Stimulated activated CD4-positive, alpha-beta T cell treated with anti-CD3 and anti-CD28 coated beads, Interleukin-12 subunit alpha, Interleukin-12 subunit beta, amount 100 ng/mL, for 24 hours (primary cell): ENCODE measurements at regions not wholly inside any gene's neighbourhood (a gene's known extent, or its start where the extent isn't known, plus 50 kb on each side); places are given as distances from the start of the nearest gene placed in this dataset.
"Not testable (repeated sequence)": the region's sequence is repeated elsewhere in the genome, so short reads cannot be mapped to it uniquely, and the experiment has no call there.

Experiments
- DNase-seq, 2 experiments: peaks; one replicate each; pipeline ENCODE4 v3.0.0-alpha.2; 2020; ENCODE audit warnings: low read depth in 2 of 2

- DNase-seq, result no peak
Measured at GRCh38 chr14:34177466-34177865, 226.6 kb upstream of the EGLN3 start.

DNA sequence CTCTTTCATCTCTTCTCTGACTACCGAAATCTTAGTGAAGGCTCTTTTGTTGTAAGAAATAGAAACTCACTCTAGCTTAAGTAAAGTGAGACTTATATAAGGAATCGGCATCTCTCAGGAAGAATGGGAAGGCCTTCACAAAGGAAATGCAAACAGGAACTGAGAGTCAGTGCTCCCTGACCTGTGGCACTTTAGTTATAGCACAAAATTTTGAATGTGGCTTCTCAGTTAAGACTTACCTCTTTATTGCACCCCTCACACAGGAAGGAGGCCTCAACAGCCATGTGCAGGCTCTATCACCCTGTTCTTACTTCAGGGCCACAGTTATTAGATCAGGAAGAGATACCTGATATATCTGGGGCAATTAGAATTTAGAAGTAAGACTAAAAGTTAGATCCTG lies 224.7 kb upstream of the EGLN3 start:
- DNase-seq, result no peak

- no peak for DNase-seq
Measured at GRCh38 chr14:34174973-34175372, 224.1 kb upstream of the EGLN3 start.

GRCh38 chr14:34173916-34174315 lies 223.0 kb upstream of the EGLN3 start:
- no peak for DNase-seq

GRCh38 chr14:34172550-34173368 lies 221.9 kb upstream of the EGLN3 start:
- DNase-seq, result no peak

- no peak for DNase-seq
Measured at GRCh38 chr14:34172173-34172451, 221.2 kb upstream of the EGLN3 start.

GRCh38 chr14:34171431-34172172 lies 220.7 kb upstream of the EGLN3 start:
- DNase-seq, result no peak

DNA sequence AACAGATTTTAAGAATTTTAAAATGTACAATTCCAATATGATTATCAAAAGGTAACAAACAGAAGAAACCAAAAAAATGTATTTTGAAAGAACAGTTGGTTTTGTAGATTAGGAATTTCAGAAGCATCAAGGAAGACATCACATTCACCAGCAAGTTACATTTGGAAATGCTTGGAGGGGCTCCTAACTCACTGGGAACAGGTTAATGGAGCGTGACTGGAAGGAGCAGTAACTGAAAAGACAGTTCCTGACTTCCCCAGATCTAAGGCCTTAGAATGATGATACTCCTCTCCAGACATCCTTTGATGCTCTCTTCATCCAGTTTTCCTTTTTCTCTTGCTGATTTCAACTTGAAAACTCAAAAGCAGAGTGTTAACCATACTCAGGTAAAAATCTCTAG lies 220.0 kb upstream of the EGLN3 start:
- DNase-seq, result no peak

DNA sequence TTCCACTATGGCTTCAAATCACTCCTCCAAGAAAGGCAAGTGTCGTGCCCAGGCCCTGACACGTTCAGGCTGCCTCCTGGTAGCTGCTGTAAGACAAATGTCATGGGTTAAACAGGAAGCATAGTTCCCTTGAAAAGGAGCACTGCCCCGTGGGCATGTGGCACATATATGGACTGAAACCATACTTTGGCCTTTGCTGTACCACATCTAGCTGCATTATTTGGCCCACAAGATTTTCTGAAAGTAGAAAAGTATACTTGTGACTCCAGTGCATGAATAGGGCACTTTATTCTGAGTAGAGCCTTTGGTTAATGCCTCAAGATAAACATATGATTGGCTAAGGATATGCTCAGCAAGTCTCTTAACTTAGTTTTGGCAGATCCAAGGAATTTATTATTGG lies 218.7 kb upstream of the EGLN3 start:
- no peak for DNase-seq

GRCh38 chr14:34168656-34169055 lies 217.8 kb upstream of the EGLN3 start:
- DNase-seq, result no peak

DNA sequence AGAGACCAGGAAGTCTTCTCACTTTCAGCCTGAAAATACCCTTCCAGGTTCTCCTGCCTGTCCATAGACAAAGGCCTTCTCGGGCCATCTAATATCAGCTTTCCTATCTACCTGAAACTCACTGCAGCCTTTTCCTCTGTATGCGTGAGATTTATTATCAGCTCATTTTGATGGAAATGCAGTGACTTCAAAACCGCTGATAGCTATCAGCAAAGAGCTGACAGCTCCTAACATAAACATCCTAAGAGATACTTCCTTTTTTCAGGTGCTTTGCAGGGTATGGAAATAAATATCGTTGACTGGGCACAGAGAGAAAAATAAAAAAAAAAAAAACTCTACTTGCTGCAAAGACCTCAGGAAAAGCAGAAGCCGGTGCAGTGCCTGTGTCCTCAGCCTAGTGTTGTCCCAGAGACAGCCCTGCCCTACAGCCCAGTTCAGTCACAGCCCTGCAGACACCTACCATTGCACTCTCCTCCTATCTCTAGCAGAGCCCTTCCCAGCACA lies 215.0 kb upstream of the EGLN3 start:
- DNase-seq, result no peak

- DNase-seq, result no peak
Measured at GRCh38 chr14:34164162-34164864, 213.4 kb upstream of the EGLN3 start.

- no peak for DNase-seq
Measured at GRCh38 chr14:34161351-34162082, 210.6 kb upstream of the EGLN3 start.

- no peak for DNase-seq
Measured at GRCh38 chr14:34160619-34161018, 209.7 kb upstream of the EGLN3 start.

DNA sequence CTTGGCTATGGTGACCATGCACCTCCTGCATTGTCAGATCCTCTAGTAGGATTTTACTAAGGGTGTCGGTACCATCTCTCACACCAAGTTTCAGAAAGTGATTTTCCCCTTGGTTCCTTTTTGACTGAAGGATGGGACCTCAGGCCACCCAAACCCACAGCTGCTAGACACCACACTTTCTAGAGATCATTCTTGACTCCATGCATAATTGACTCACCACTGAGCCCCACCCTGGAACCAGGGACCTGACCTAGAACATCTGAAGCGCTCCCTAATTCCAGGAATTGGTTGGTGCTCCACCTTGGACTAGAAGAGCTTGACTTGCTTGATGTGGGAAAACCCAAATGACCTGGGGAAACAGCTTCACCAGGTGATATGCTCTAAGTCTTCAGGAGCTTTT lies 206.8 kb upstream of the EGLN3 start:
- DNase-seq, result no peak

DNA sequence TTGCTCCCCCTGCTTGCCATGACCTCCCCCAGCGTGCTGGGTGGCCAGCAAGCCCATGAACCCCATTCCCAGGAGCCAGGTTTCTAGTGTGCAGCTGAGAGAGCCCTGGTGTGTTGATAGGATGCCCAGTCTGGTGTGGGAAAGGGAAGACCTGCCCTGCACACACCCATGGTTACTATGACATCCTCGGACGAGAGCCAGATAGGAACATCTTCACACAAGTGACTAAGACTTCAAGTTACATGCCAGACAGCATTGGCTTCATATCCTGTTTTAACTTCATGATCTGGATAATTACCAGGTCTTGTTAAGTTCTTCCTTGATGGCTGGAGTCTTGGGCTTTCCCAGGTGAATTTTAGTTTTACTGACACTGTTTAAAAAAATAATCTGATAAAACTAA lies 196.6 kb upstream of the EGLN3 start:
- no peak for DNase-seq

- DNase-seq, result not testable (repeated sequence)
Measured at GRCh38 chr14:34140127-34140526, 189.3 kb upstream of the EGLN3 start.

DNA sequence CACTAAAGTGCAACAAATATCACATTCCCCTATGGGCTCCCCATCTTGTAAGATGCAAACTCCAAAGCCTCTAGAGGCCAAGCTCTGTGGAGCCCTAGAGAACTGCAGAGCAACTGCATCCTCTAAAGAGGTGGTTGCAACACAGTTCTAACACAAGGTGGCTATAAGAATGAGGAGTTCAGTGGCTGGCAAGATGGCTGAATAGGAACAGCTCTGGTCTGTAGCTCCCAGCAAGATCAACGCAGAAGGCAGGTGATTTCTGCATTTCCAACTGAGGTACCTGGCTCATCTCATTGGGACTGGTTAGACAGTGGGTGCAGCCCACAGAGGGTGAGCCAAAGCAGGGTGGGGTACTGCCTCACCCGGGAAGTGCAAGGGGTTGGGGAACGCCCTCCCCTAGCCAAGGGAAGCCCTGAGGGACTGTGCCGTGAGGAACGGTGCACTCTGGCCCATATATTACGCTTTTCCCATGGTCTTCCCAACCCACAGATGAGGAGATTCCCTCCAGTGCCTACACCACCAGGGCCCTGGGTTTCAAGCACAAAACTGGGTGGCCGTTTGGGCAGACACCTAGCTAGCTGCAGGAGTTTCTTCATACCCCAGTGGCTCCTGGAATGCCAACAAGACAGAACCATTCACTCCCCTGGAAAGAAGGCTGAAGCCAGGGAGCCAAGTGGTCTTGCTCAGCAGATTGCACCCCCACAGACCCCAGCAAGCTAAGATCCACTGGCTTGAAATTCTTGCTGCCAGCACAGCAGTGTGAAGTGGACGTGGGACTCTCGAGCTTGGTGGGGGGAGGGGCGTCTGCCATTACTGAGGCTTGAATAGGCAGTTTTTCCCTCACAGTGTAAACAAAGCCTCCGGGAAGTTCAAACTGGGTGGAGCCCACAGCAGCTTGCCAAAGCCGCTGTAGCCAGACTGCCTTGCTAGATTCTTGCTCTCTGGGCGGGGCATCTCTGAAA lies 188.6 kb upstream of the EGLN3 start:
- not testable (repeated sequence) for DNase-seq

DNA sequence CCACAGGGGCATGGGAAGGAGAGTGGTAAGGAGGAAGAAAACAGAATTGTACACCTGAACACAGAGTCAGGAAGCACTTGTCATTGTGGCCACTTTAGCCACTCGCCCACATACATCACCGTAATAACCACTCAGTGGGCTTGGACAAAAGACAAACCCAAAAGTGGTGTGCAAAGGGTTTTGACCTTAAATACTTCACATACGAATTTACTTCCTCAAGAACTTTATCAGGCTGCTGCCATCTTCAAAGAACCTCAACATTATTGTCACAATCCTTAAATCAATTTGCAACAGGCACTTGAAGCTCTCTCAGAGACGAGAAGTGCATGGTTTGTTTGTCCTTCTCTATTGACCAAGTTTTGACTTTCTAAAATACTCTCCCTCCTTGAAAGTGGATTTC lies 187.3 kb upstream of the EGLN3 start:
- no peak for DNase-seq

- DNase-seq, result no peak
Measured at GRCh38 chr14:34137001-34137745, 186.3 kb upstream of the EGLN3 start.
